ENCODE measurements at regions not wholly inside any gene's neighbourhood (a gene's known extent, or its start where the extent isn't known, plus 50 kb on each side); places are given as distances from the start of the nearest gene placed in this dataset.

DNA sequence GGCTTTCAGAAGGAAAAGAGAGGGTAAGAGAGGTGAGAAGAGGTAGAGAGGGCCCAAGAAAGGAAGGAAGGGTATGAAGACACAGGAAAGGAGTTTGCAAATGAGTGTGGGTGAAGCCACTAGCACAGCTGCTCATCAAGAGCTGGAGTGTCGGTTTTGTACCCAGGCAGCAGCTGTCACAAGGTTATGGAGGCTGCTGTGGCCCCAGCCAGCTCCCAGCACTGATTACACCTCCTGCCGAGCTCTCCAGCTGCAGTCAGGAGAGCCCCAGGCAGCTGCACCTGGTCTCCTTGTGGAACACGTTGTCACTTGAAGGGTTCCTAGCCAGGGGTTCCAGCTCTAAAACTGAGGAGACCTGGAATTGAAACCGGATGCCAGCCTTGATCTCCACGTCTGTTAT lies 60.4 kb upstream of the CHD2 start:
- H3K36me3 ChIP-seq = no peaks in the 10 kb centered on the region
- no peak overlapping the region for H3K27ac ChIP-seq
- no peaks in the 10 kb centered on the region for H3K27me3 ChIP-seq
- TF ChIP-seq, protein P1, sequence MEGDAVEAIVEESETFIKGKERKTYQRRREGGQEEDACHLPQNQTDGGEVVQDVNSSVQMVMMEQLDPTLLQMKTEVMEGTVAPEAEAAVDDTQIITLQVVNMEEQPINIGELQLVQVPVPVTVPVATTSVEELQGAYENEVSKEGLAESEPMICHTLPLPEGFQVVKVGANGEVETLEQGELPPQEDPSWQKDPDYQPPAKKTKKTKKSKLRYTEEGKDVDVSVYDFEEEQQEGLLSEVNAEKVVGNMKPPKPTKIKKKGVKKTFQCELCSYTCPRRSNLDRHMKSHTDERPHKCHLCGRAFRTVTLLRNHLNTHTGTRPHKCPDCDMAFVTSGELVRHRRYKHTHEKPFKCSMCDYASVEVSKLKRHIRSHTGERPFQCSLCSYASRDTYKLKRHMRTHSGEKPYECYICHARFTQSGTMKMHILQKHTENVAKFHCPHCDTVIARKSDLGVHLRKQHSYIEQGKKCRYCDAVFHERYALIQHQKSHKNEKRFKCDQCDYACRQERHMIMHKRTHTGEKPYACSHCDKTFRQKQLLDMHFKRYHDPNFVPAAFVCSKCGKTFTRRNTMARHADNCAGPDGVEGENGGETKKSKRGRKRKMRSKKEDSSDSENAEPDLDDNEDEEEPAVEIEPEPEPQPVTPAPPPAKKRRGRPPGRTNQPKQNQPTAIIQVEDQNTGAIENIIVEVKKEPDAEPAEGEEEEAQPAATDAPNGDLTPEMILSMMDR (IDR thresholded peaks at IDR 0.05) = no peak
- H3K4me1 ChIP-seq = peaks cover 0 to under 1% of the 10 kb centered on the region in 2 donors
- H3K9me3 ChIP-seq = no peaks in the 10 kb centered on the region
- H3K4me3 ChIP-seq = no peak overlapping the region
- DNase-seq (ENCODE audit: low spot score) = no peak

DNA sequence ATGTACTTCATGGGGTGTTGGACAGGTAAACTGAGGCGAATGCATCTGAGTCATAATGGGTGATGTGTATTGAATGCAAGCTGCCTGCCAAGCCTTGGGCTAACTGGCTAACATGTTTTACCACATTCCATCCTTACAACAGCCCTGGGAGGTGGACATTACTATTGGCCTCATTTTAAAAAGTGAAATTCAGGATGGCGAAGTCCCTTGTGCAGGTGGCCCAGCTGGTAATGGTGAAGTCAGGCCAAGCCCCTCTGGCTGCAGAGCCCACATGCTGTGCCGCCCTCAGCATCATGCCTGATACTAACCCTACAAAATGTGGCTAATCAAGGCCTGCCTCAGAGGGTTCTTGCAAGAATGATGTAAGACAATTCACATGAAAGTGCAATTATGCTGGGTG lies 60.0 kb upstream of the CHD2 start:
- Histone ChIP-seq H3K4me1 (peaks cover 0 to 4% of the 10 kb centered on the region in 2 donors), H3K27ac (no peak overlapping the region), H3K27me3 (no peaks in the 10 kb centered on the region), H3K9me3 (no peaks in the 10 kb centered on the region), H3K4me3 (no peak overlapping the region), H3K36me3 (no peaks in the 10 kb centered on the region)
- DNase-seq (ENCODE audit: low spot score) = no peak
- TF ChIP-seq, protein P1 (IDR thresholded peaks at IDR 0.05) = no peak

DNA sequence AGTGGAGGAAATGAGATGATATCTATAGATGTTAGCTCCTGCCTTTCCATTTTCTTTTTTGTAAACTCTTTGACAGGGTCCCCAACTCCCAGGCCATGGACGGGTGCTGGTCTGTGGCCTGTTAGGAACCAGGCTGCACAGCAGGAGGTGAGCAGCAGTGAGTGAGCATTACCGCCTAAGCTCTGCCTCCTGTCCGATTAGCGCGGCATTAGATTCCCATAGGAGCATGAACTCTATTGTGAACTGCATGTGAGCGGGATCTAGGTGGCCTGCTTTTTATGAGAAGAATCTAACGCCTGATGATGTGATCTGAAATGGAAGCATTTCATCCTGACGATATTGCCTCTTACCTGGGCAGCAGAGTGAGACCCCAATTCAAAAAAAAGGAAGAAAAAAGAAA lies 56.8 kb upstream of the CHD2 start:
- H3K27ac ChIP-seq = no peak overlapping the region
- no peaks in the 10 kb centered on the region for H3K36me3 ChIP-seq
- DNase-seq (ENCODE audit: low spot score) = no peak
- no peak overlapping the region for H3K4me3 ChIP-seq
- no peaks in the 10 kb centered on the region for H3K9me3 ChIP-seq
- H3K4me1 ChIP-seq = peaks cover 0 to 11% of the 10 kb centered on the region in 2 donors
- H3K27me3 ChIP-seq = no peaks in the 10 kb centered on the region
- TF ChIP-seq, protein P1 (IDR thresholded peaks at IDR 0.05) = no peak

- Histone ChIP-seq H3K4me1 (peaks cover 0 to 11% of the 10 kb centered on the region in 2 donors), H3K36me3 (no peaks in the 10 kb centered on the region), H3K27ac (no peak overlapping the region), H3K9me3 (no peaks in the 10 kb centered on the region), H3K27me3 (no peaks in the 10 kb centered on the region), H3K4me3 (no peak overlapping the region)
- no peak for DNase-seq (ENCODE audit: low spot score)
- TF ChIP-seq, protein P1 (IDR thresholded peaks at IDR 0.05) = no peak
These were observed 56.3 kb upstream of the CHD2 start for GRCh38 chr15:92843814-92844213.

DNA sequence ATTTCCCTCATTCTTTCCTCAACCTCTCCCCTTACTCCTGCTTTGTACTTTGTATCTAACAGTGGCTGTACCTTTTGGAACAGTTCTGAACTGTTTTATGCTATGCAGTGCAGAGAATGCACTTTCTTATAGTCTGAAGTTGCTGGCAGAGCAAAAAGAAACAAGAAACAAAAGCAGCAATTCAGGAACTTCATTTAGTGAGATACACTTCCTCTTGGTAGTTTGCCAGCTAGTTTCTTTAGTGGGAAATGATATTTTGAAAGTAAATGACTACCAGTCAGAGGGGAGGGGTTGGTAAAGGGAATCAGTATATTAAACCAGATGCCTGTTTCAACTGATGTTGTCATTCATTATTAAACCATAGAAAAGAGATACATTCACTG lies 55.0 kb upstream of the CHD2 start:
- Histone ChIP-seq H3K4me1 (peaks cover 0 to 11% of the 10 kb centered on the region in 2 donors), H3K4me3 (no peak overlapping the region), H3K27me3 (no peaks in the 10 kb centered on the region), H3K27ac (no peak overlapping the region), H3K36me3 (no peaks in the 10 kb centered on the region), H3K9me3 (no peaks in the 10 kb centered on the region)
- TF ChIP-seq, protein P1 (IDR thresholded peaks at IDR 0.05) = no peak
- no peak for DNase-seq (ENCODE audit: low spot score)

DNA sequence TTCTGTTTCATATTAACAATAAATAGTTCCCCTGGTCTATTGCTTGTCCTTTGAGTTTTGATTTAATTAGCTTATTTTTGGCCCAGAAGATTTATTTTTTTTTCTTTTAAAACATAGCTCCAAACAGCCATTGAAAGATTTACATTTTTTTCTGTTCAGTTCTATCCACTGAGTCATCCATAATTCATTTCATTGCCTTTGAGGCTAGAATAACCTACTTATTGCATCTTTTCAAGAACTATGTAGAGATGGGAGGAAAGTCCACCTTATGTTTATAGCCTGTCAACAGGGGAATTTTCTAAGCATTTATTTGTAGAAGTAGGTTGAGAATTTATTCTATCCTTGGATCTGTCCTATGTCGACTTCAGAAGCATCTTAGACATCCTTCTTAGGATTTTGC lies 53.4 kb upstream of the CHD2 start:
- TF ChIP-seq, protein P1 (IDR thresholded peaks at IDR 0.05) = no peak
- Histone ChIP-seq H3K27me3 (no peaks in the 10 kb centered on the region), H3K4me1 (peaks cover 0 to 11% of the 10 kb centered on the region in 2 donors), H3K9me3 (no peaks in the 10 kb centered on the region), H3K4me3 (no peak overlapping the region), H3K27ac (no peak overlapping the region), H3K36me3 (no peaks in the 10 kb centered on the region)
- no peak for DNase-seq (ENCODE audit: low spot score)
